WTC11 (cell line): ENCODE measurements at regions not wholly inside any gene's neighbourhood (a gene's known extent, or its start where the extent isn't known, plus 50 kb on each side); places are given as distances from the start of the nearest gene placed in this dataset.

ENCODE experiments used
- AFF4 ChIP-seq: sonication (generic); formaldehyde crosslinking; IDR thresholded peaks from 2 replicates; pipeline ENCODE4 v1.8.1; 2023; ENCODE audit warnings: mild to moderate bottlenecking, missing genetic modification reagents, borderline replicate concordance
- ATF1 ChIP-seq: sonication (generic); formaldehyde crosslinking; IDR thresholded peaks from 2 replicates; pipeline ENCODE4 v1.8.1; 2023; ENCODE audit warnings: mild to moderate bottlenecking, moderate library complexity, missing genetic modification reagents
- CTCF ChIP-seq: fragments of 200-600 bp; IDR thresholded peaks from 2 replicates; pipeline ENCODE4 v1.8.0; 2022; ENCODE audit warnings: antibody characterized with exemption
- ELF4 ChIP-seq: sonication (generic); formaldehyde crosslinking; IDR thresholded peaks from 2 replicates; pipeline ENCODE4 v1.8.1; 2022; ENCODE audit warnings: low read depth, mild to moderate bottlenecking, moderate library complexity, missing genetic modification reagents
- IRF1 ChIP-seq: sonication (generic); formaldehyde crosslinking; IDR thresholded peaks from 2 replicates; pipeline ENCODE4 v1.8.0; 2023; ENCODE audit warnings: missing genetic modification reagents
- MLX ChIP-seq: sonication (generic); formaldehyde crosslinking; IDR thresholded peaks from 2 replicates; pipeline ENCODE4 v1.8.1; 2023; ENCODE audit warnings: mild to moderate bottlenecking, missing genetic modification reagents, moderate library complexity
- NR1H2 ChIP-seq: sonication (generic); formaldehyde crosslinking; IDR thresholded peaks from 2 replicates; pipeline ENCODE4 v1.9.0; 2021; ENCODE audit warnings: mild to moderate bottlenecking, moderate library complexity, missing genetic modification reagents
- NR3C1 ChIP-seq: sonication (generic); formaldehyde crosslinking; conservative IDR thresholded peaks from 2 replicates; pipeline ENCODE4 v1.8.1; 2023; ENCODE audit warnings: low read depth, mild to moderate bottlenecking, missing genetic modification reagents
- ZNF512 ChIP-seq: sonication (generic); formaldehyde crosslinking; IDR thresholded peaks from 2 replicates; pipeline ENCODE4 v1.8.1; 2022; ENCODE audit warnings: missing genetic modification reagents, borderline replicate concordance

- TF ChIP-seq CTCF (no peak), ELF4 (CRISPR knock-in tag) (no peak), ATF1 (CRISPR knock-in tag) (no peak), NR1H2 (CRISPR knock-in tag) (no peak), AFF4 (CRISPR knock-in tag) (no peak), MLX (no peak), IRF1 (CRISPR knock-in tag) (no peak), NR3C1 (CRISPR knock-in tag) (no peak), ZNF512 (CRISPR knock-in tag) (no peak; the same call in 1 of the 2 replicates)
Observed at GRCh38 chr17:33463887-33464286, 170.8 kb upstream of the ASIC2 start.
